ENCODE measurements at regions not wholly inside any gene's neighbourhood (a gene's known extent, or its start where the extent isn't known, plus 50 kb on each side); places are given as distances from the start of the nearest gene placed in this dataset.

DNA sequence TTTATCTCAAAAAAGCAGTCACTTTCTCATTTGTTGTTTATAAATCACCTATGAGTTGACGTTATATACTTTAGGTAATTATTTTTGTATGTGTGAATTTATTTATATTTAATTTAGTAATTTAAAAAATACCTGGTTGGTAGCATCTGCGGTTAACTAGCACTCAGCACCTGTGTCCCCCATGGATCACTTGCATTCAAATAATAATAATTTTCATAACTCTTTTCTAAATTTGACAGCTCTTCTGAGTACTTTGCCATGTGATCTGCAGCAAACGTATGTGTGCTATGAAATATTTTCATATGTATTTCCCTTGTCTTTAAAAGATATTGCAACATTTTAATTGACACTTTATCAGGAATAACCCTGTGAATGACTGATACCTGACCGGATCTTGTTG lies 88.1 kb downstream of the CMPK2 start:
- POLR2A ChIA-PET, result interaction anchor here (1.1 kb wide), 1 partner anchor 16 kb away, joined by 5 read pairs; no protein-coding TSS in a partner anchor
- intact Hi-C loops (cut with micrococcal nuclease), result no loop called here
- Mint-ChIP-seq H3K36me3 (ENCODE audit: insufficient read depth, unreplicated experiment) (no peaks in the 10 kb centered on the region), H3K27ac (ENCODE audit: low read depth, unreplicated experiment) (no peak overlapping the region), H3K4me3 (ENCODE audit: unreplicated experiment) (no peak overlapping the region), H3K9me3 (ENCODE audit: unreplicated experiment) (no peaks in the 10 kb centered on the region), H3K4me1 (ENCODE audit: insufficient read depth, unreplicated experiment) (no peaks in the 10 kb centered on the region), H3K27me3 (ENCODE audit: insufficient read depth, unreplicated experiment) (no peaks in the 10 kb centered on the region)
- CTCF ChIA-PET, result no interaction called here
- TF ChIP-seq, protein P1, sequence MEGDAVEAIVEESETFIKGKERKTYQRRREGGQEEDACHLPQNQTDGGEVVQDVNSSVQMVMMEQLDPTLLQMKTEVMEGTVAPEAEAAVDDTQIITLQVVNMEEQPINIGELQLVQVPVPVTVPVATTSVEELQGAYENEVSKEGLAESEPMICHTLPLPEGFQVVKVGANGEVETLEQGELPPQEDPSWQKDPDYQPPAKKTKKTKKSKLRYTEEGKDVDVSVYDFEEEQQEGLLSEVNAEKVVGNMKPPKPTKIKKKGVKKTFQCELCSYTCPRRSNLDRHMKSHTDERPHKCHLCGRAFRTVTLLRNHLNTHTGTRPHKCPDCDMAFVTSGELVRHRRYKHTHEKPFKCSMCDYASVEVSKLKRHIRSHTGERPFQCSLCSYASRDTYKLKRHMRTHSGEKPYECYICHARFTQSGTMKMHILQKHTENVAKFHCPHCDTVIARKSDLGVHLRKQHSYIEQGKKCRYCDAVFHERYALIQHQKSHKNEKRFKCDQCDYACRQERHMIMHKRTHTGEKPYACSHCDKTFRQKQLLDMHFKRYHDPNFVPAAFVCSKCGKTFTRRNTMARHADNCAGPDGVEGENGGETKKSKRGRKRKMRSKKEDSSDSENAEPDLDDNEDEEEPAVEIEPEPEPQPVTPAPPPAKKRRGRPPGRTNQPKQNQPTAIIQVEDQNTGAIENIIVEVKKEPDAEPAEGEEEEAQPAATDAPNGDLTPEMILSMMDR (IDR thresholded peaks at IDR 0.05; ENCODE audit: unreplicated experiment), result no peak
- BruUV-seq (replicated peaks), result no TSS peak
- DNase-seq (ENCODE audit: unreplicated experiment), result no peak

DNA sequence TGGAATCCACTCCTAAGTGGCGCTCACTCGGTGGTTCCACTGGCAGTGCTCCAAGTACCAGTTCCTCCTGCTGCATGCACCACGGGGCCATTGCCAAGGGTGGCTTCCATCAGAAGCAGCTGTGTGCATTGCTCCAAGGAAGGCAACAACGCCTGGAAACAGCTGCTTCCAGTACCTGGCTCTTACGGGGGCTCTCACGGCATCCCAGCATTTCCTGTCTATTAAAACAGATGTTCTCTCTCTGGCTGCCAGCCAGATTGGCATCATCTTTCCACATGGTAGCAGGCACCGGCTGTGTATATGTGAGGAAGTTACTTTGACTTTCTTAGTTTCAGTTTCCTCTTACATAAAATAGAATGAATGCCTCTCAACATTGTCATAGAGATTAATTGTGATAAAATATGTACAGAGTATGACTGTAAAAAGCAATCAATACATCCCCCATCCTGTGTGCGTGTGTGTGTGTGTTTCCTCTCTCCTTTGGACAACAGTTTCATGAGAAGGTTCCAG lies 84.9 kb downstream of the CMPK2 start:
- ChIA-PET CTCF (no interaction called here), POLR2A (no interaction called here)
- no peak overlapping the region for H3K4me3 Mint-ChIP-seq (ENCODE audit: unreplicated experiment)
- peaks cover 5% of the 10 kb centered on the region for H3K9me3 Mint-ChIP-seq (ENCODE audit: unreplicated experiment)
- no peaks in the 10 kb centered on the region for H3K27me3 Mint-ChIP-seq (ENCODE audit: insufficient read depth, unreplicated experiment)
- peaks cover 8% of the 10 kb centered on the region for H3K4me1 Mint-ChIP-seq (ENCODE audit: insufficient read depth, unreplicated experiment)
- H3K27ac Mint-ChIP-seq (ENCODE audit: low read depth, unreplicated experiment), result no peak overlapping the region
- TF ChIP-seq, protein P1 (IDR thresholded peaks at IDR 0.05; ENCODE audit: unreplicated experiment), result no peak
- peak; percentile 55 for DNase-seq (ENCODE audit: unreplicated experiment)
- BruUV-seq (replicated peaks), result no TSS peak
- intact Hi-C loops (cut with micrococcal nuclease), result no loop called here
- H3K36me3 Mint-ChIP-seq (ENCODE audit: insufficient read depth, unreplicated experiment), result no peaks in the 10 kb centered on the region

DNA sequence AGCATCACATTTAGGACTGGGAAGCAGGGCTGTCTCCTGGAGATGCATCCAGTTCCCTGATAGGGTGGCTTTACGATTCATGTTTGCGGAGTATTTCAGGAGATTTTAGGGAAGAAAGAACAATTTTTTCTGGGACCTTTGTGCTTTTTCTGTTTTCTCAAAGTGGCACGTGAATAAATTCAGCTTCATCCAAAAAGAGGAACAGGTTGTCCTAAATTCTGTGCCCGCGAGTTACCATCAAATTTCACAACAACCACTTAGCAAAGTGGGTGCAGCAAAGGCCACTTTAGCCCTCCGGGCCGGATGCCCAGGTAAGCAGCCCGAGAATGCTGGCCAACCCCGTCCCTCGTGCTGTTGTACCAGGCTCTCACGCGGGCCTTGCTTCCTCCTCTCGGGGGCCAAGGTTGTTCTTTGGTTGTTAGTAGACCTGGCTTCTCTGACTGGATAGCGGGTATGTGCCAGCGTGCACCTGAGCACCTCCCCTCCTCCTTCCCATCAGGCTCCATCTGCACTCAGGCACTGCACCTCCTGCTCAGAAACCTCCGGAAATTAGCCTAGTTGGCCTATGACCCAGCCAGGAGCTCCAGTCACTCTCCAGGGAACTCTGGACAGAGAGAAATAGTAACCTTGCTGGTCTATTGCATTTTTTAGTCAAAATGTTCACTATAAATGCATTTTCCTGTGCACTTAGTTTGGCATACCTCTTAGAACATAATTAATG lies 83.0 kb downstream of the CMPK2 start:
- Mint-ChIP-seq H3K4me3 (ENCODE audit: unreplicated experiment) (no peak overlapping the region), H3K27me3 (ENCODE audit: insufficient read depth, unreplicated experiment) (no peaks in the 10 kb centered on the region), H3K9me3 (ENCODE audit: unreplicated experiment) (peaks cover 5% of the 10 kb centered on the region), H3K4me1 (ENCODE audit: insufficient read depth, unreplicated experiment) (peaks cover 8% of the 10 kb centered on the region), H3K36me3 (ENCODE audit: insufficient read depth, unreplicated experiment) (peaks cover 6% of the 10 kb centered on the region), H3K27ac (ENCODE audit: low read depth, unreplicated experiment) (no peak overlapping the region)
- intact Hi-C loops (cut with micrococcal nuclease), result no loop called here
- no TSS peak for BruUV-seq (replicated peaks)
- ChIA-PET CTCF (no interaction called here), POLR2A (interaction anchor here (1.2 kb wide), 1 partner anchor 10 kb away, joined by 3 read pairs; no protein-coding TSS in a partner anchor)
- no peak for DNase-seq (ENCODE audit: unreplicated experiment)
- TF ChIP-seq, protein P1 (IDR thresholded peaks at IDR 0.05; ENCODE audit: unreplicated experiment), result no peak

DNA sequence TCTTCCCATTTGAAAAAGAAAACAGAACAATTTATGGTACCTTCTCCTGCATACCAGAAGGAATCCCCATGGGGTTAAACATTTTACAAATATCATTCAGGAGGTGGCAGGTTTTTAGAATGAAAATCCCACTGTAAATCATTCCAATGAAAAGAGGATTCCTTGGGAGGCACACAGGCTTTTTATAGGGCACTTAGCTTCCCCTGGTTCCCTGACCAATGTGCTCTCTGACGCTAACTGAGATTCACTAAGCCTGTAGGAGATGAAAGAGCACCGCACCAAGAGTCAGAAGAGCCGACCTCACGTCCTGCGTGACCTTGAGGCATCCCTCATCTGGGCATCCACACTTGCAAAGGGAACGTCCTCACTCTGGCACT lies 82.5 kb downstream of the CMPK2 start:
- intact Hi-C loops (cut with micrococcal nuclease), result no loop called here
- ChIA-PET POLR2A (interaction anchor here (1.2 kb wide), 1 partner anchor 10 kb away, joined by 3 read pairs; no protein-coding TSS in a partner anchor), CTCF (no interaction called here)
- peaks cover 5% of the 10 kb centered on the region for H3K9me3 Mint-ChIP-seq (ENCODE audit: unreplicated experiment)
- no peaks in the 10 kb centered on the region for H3K27me3 Mint-ChIP-seq (ENCODE audit: insufficient read depth, unreplicated experiment)
- H3K4me3 Mint-ChIP-seq (ENCODE audit: unreplicated experiment), result no peak overlapping the region
- H3K4me1 Mint-ChIP-seq (ENCODE audit: insufficient read depth, unreplicated experiment), result peaks cover 8% of the 10 kb centered on the region
- peaks cover 6% of the 10 kb centered on the region for H3K36me3 Mint-ChIP-seq (ENCODE audit: insufficient read depth, unreplicated experiment)
- no TSS peak for BruUV-seq (replicated peaks)
- TF ChIP-seq, protein P1 (IDR thresholded peaks at IDR 0.05; ENCODE audit: unreplicated experiment), result no peak
- no peak overlapping the region for H3K27ac Mint-ChIP-seq (ENCODE audit: low read depth, unreplicated experiment)
- no peak for DNase-seq (ENCODE audit: unreplicated experiment)

Measured in MCF 10A (cell line).